HepG2 (cell line): ENCODE measurements at regions not wholly inside any gene's neighbourhood (a gene's known extent, or its start where the extent isn't known, plus 50 kb on each side); places are given as distances from the start of the nearest gene placed in this dataset.

ENCODE experiments used
- ATF3 ChIP-seq: sonication (generic); formaldehyde crosslinking; IDR thresholded peaks from 2 replicates; pipeline ENCODE4 v1.4.0; 2020; ENCODE audit warnings: missing genetic modification reagents
- ATF7 ChIP-seq, 2 experiments: fragments of 450-650 bp in 1 of 2; sonication (generic) in 1 of 2; formaldehyde crosslinking in 1 of 2; IDR thresholded peaks; 2 replicates each; pipeline versions ENCODE4 v1.4.0 to v1.6.1; 2016 to 2020; ENCODE audit warnings: antibody characterized with exemption in 1 of 2, mild to moderate bottlenecking in 1 of 2, missing genetic modification reagents in 1 of 2
- CEBPB ChIP-seq: IDR thresholded peaks from 2 replicates; pipeline ENCODE4 v1.6.1; 2011; ENCODE audit warnings: low read depth, low read length, improper control_type of control experiment, borderline replicate concordance
- CENPBD1 ChIP-seq: sonication (generic); formaldehyde crosslinking; IDR thresholded peaks from 2 replicates; pipeline ENCODE4 v1.8.0; 2022; ENCODE audit warnings: missing genetic modification reagents, low read depth, mild to moderate bottlenecking, borderline replicate concordance
- ETV6 ChIP-seq: sonication (generic); formaldehyde crosslinking; conservative IDR thresholded peaks from 2 replicates; pipeline ENCODE4 v1.4.0; 2020; ENCODE audit warnings: missing genetic modification reagents
- EZH2 ChIP-seq: conservative IDR thresholded peaks from 2 replicates; pipeline ENCODE4 v1.6.1; 2012; ENCODE audit warnings: mild to moderate bottlenecking, low read depth, low read length, moderate library complexity
- HDAC1 ChIP-seq: sonication (generic); formaldehyde crosslinking; IDR thresholded peaks from 2 replicates; pipeline ENCODE4 v1.5.1; 2020; ENCODE audit warnings: mild to moderate bottlenecking, missing genetic modification reagents
- JUNB ChIP-seq: sonication (generic); formaldehyde crosslinking; IDR thresholded peaks from 2 replicates; pipeline ENCODE4 v1.8.0; 2022; ENCODE audit warnings: missing genetic modification reagents, mild to moderate bottlenecking, borderline replicate concordance
- MEIS2 ChIP-seq: sonication (generic); formaldehyde crosslinking; IDR thresholded peaks from 2 replicates; pipeline ENCODE4 v1.9.0; 2021; ENCODE audit warnings: mild to moderate bottlenecking, missing genetic modification reagents
- MYPOP ChIP-seq: sonication (generic); formaldehyde crosslinking; IDR thresholded peaks from 2 replicates; pipeline ENCODE4 v1.8.1; 2023; ENCODE audit warnings: mild to moderate bottlenecking, moderate library complexity, missing genetic modification reagents
- PAF1 ChIP-seq: IDR thresholded peaks from 2 replicates; pipeline ENCODE4 v1.6.1; 2016; ENCODE audit warnings: missing genetic modification reagents, missing compliant biosample characterization
- PHF21A ChIP-seq: sonication (generic); formaldehyde crosslinking; IDR thresholded peaks from 2 replicates; pipeline ENCODE4 v1.5.0; 2020; ENCODE audit warnings: mild to moderate bottlenecking, missing genetic modification reagents
- PHF5A ChIP-seq: IDR thresholded peaks from one replicate; pipeline ENCODE4 v1.6.1; 2018; ENCODE audit warnings: low read depth, missing genetic modification reagents; ENCODE audit not compliant: unreplicated experiment
- REPIN1 ChIP-seq: sonication (generic); formaldehyde crosslinking; IDR thresholded peaks from 2 replicates; pipeline ENCODE4 v1.8.0; 2022; ENCODE audit warnings: missing genetic modification reagents, low read depth, mild to moderate bottlenecking, borderline replicate concordance
- RNF219 ChIP-seq: sonication (generic); formaldehyde crosslinking; IDR thresholded peaks from 2 replicates; pipeline ENCODE4 v1.5.0; 2020; ENCODE audit warnings: mild to moderate bottlenecking, missing genetic modification reagents
- YY1 ChIP-seq: IDR thresholded peaks from 2 replicates; pipeline ENCODE4 v1.6.1; 2011; ENCODE audit warnings: low read length, low read depth, moderate library complexity, mild to moderate bottlenecking; ENCODE audit not compliant: insufficient read depth, insufficient replicate concordance
- ZNF441 ChIP-seq: sonication (generic); formaldehyde crosslinking; IDR thresholded peaks from 2 replicates; pipeline ENCODE4 v1.7.0; 2021; ENCODE audit warnings: missing genetic modification reagents, borderline replicate concordance
- ZNF501 ChIP-seq: sonication (generic); formaldehyde crosslinking; IDR thresholded peaks from 2 replicates; pipeline ENCODE4 v1.5.1; 2020; ENCODE audit warnings: mild to moderate bottlenecking, moderate library complexity, missing genetic modification reagents
- ZNF558 ChIP-seq: sonication (generic); formaldehyde crosslinking; IDR thresholded peaks from 2 replicates; pipeline ENCODE4 v1.9.0; 2022; ENCODE audit warnings: mild to moderate bottlenecking, missing genetic modification reagents, borderline replicate concordance
- ZNF678 ChIP-seq: sonication (generic); formaldehyde crosslinking; IDR thresholded peaks from 2 replicates; pipeline ENCODE4 v1.4.0; 2020; ENCODE audit warnings: mild to moderate bottlenecking, missing genetic modification reagents
- ZNF7 ChIP-seq: IDR thresholded peaks from 2 replicates; pipeline ENCODE4 v1.6.1; 2016; ENCODE audit warnings: missing biosample characterization, missing genetic modification reagents
- ZNF75D ChIP-seq: sonication (generic); formaldehyde crosslinking; IDR thresholded peaks from 2 replicates; pipeline ENCODE4 v1.8.1; 2023; ENCODE audit warnings: missing genetic modification reagents, mild to moderate bottlenecking, borderline replicate concordance
- TF ChIP-seq, protein P1 (sequence below): sonication (generic); formaldehyde crosslinking; IDR thresholded peaks from 2 replicates; pipeline ENCODE4 v1.5.1; 2020; ENCODE audit warnings: mild to moderate bottlenecking, missing genetic modification reagents, borderline replicate concordance
- TF ChIP-seq, protein P2 (sequence below): sonication (generic); formaldehyde crosslinking; IDR thresholded peaks from 2 replicates; pipeline ENCODE4 v1.4.0; 2020; ENCODE audit warnings: mild to moderate bottlenecking, missing genetic modification reagents

GRCh38 chr18:39344487-39344886 lies 1778.9 kb upstream of the CELF4 start (continued):
- peak; percentile 33; the same call in 1 of the 2 replicates for TF ChIP-seq RNF219 (CRISPR knock-in tag)
- TF ChIP-seq MYPOP (CRISPR knock-in tag), result no peak
- TF ChIP-seq PHF5A, result no peak
- no peak for TF ChIP-seq ZNF501
- no peak for TF ChIP-seq CENPBD1
- TF ChIP-seq, protein P1, sequence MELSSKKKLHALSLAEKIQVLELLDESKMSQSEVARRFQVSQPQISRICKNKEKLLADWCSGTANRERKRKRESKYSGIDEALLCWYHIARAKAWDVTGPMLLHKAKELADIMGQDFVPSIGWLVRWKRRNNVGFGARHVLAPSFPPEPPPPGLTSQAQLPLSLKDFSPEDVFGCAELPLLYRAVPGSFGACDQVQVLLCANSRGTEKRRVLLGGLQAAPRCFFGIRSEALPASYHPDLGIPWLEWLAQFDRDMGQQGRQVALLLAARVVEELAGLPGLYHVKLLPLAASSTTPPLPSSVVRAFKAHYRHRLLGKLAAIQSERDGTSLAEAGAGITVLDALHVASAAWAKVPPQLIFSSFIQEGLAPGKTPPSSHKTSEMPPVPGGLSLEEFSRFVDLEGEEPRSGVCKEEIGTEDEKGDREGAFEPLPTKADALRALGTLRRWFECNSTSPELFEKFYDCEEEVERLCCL, result no peak
- TF ChIP-seq MEIS2 (CRISPR knock-in tag), result no peak
- TF ChIP-seq ATF7 (IDR thresholded peaks at IDR 0.05), result no peak
- no peak for TF ChIP-seq ATF7 (CRISPR knock-in tag; IDR thresholded peaks at IDR 0.05)
- TF ChIP-seq PAF1 (CRISPR knock-in tag), result no peak
- TF ChIP-seq ETV6, result no peak
- 0 out of 2 replicates have a peak, but pooled peaks have one; percentile 40 for TF ChIP-seq REPIN1 (CRISPR knock-in tag)
- TF ChIP-seq EZH2, result no peak
- TF ChIP-seq, protein P2, sequence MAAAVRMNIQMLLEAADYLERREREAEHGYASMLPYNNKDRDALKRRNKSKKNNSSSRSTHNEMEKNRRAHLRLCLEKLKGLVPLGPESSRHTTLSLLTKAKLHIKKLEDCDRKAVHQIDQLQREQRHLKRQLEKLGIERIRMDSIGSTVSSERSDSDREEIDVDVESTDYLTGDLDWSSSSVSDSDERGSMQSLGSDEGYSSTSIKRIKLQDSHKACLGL, result no peak
- no peak for TF ChIP-seq ZNF558 (CRISPR knock-in tag)
- TF ChIP-seq ZNF441 (CRISPR knock-in tag), result no peak
- TF ChIP-seq ZNF678, result no peak
- peak; percentile 32; the same call in 1 of the 2 replicates for TF ChIP-seq HDAC1 (CRISPR knock-in tag)
- no peak for TF ChIP-seq JUNB
- TF ChIP-seq ZNF7 (CRISPR knock-in tag), result no peak
- no peak for TF ChIP-seq ATF3 (CRISPR knock-in tag)
- TF ChIP-seq CEBPB, result no peak
- TF ChIP-seq YY1, result no peak
- TF ChIP-seq ZNF75D (CRISPR knock-in tag), result no peak
- TF ChIP-seq PHF21A (CRISPR knock-in tag), result peak; percentile 59
